GM23338 (cell line): ENCODE measurements at regions not wholly inside any gene's neighbourhood (a gene's known extent, or its start where the extent isn't known, plus 50 kb on each side); places are given as distances from the start of the nearest gene placed in this dataset.

ENCODE experiments used
- ATAC-seq: fragments of 200-7000 bp; cut with Tn5 transposase; 3 replicates; pipeline ENCODE4 v1.9.1; 2020
- DNase-seq: peaks from one replicate; pipeline ENCODE4 v3.0.0-alpha.2; 2015; ENCODE audit warnings: low spot score
- H2AFZ ChIP-seq: fragments of 200-600 bp; sonication (generic); 2 replicates; pipeline ENCODE4 v1.8.0; 2016; ENCODE audit warnings: antibody characterized with exemption, mild to moderate bottlenecking, moderate library complexity
- H3F3A ChIP-seq: fragments of 200-600 bp; sonication (generic); replicated peaks from 2 replicates; pipeline ENCODE4 v1.8.0; 2017; ENCODE audit warnings: antibody characterized with exemption, mixed run types, low read depth
- H3K27ac ChIP-seq: fragments of 200-600 bp; sonication (generic); 2 replicates; pipeline ENCODE4 v1.6.1; 2016; ENCODE audit warnings: low read depth
- H3K27me3 ChIP-seq: fragments of 200-600 bp; sonication (generic); 2 replicates; pipeline ENCODE4 v1.8.0; 2016; ENCODE audit warnings: mild to moderate bottlenecking, mixed run types, moderate library complexity; ENCODE audit not compliant: insufficient read depth
- H3K36me3 ChIP-seq: fragments of 200-600 bp; sonication (generic); 2 replicates; pipeline ENCODE4 v1.8.0; 2016; ENCODE audit warnings: mild to moderate bottlenecking; ENCODE audit not compliant: insufficient read depth
- H3K4me1 ChIP-seq: fragments of 200-600 bp; sonication (generic); 2 replicates; pipeline ENCODE4 v1.8.0; 2016; ENCODE audit warnings: mild to moderate bottlenecking, moderate library complexity; ENCODE audit not compliant: insufficient read depth
- H3K4me2 ChIP-seq: fragments of 200-600 bp; sonication (generic); 2 replicates; pipeline ENCODE4 v1.7.1; 2017; ENCODE audit warnings: mixed run types
- H3K4me3 ChIP-seq: fragments of 200-600 bp; sonication (generic); 2 replicates; pipeline ENCODE4 v1.6.1; 2016; ENCODE audit warnings: mixed run types
- H3K79me2 ChIP-seq: fragments of 200-600 bp; sonication (generic); replicated peaks from 2 replicates; pipeline ENCODE4 v1.8.0; 2017; ENCODE audit warnings: mild to moderate bottlenecking; ENCODE audit not compliant: insufficient read depth
- H3K9me2 ChIP-seq: fragments of 200-600 bp; sonication (generic); 2 replicates; pipeline ENCODE4 v1.8.0; 2017; ENCODE audit not compliant: insufficient read depth
- H4K20me1 ChIP-seq: fragments of 200-600 bp; sonication (generic); replicated peaks from 2 replicates; pipeline ENCODE4 v1.8.0; 2017; ENCODE audit warnings: mild to moderate bottlenecking; ENCODE audit not compliant: insufficient read depth
- H3K27ac Mint-ChIP-seq: 2 replicates; pipeline ENCODE4 v1.8.0; 2020; ENCODE audit warnings: inconsistent platforms, mild to moderate bottlenecking, moderate library complexity, mixed read lengths
- H3K27me3 Mint-ChIP-seq: 3 replicates; pipeline ENCODE4 v1.8.0; 2022; ENCODE audit warnings: low read depth, mild to moderate bottlenecking, moderate library complexity, mixed read lengths, inconsistent platforms; ENCODE audit not compliant: insufficient read depth, poor library complexity
- H3K36me3 Mint-ChIP-seq: 3 replicates; pipeline ENCODE4 v1.8.0; 2021; ENCODE audit warnings: low read depth, mild to moderate bottlenecking, inconsistent platforms, moderate library complexity, mixed read lengths
- H3K4me1 Mint-ChIP-seq: 3 replicates; pipeline ENCODE4 v1.8.0; 2020; ENCODE audit warnings: mild to moderate bottlenecking, inconsistent platforms, mixed read lengths
- H3K4me3 Mint-ChIP-seq: 3 replicates; pipeline ENCODE4 v1.8.0; 2021; ENCODE audit warnings: moderate library complexity, mild to moderate bottlenecking, inconsistent platforms, mixed read lengths
- H3K9me3 Mint-ChIP-seq: 3 replicates; pipeline ENCODE4 v1.8.0; 2020; ENCODE audit warnings: moderate library complexity, mild to moderate bottlenecking, inconsistent platforms, mixed read lengths
- CREB1 ChIP-seq: fragments of 250-450 bp; sonication (Bioruptor Pico); IDR thresholded peaks from 2 replicates; pipeline ENCODE4 v1.5.0; 2020; ENCODE audit warnings: low read depth, mild to moderate bottlenecking, moderate library complexity
- JUNB ChIP-seq: IDR thresholded peaks from one replicate; pipeline ENCODE4 v1.6.1; 2016; ENCODE audit warnings: antibody characterized with exemption; ENCODE audit not compliant: unreplicated experiment
- NANOG ChIP-seq: IDR thresholded peaks from 2 replicates; pipeline ENCODE4 v1.6.1; 2016; ENCODE audit warnings: antibody characterized with exemption, borderline replicate concordance
- POLR2AphosphoS5 ChIP-seq: IDR thresholded peaks from 2 replicates; pipeline ENCODE4 v1.6.1; 2016; ENCODE audit warnings: antibody characterized with exemption, low read depth
- STAT1 ChIP-seq: IDR thresholded peaks from one replicate; pipeline ENCODE4 v1.6.1; 2016; ENCODE audit warnings: antibody characterized with exemption; ENCODE audit not compliant: unreplicated experiment
- ZNF331 ChIP-seq: fragments of 250-450 bp; sonication (Bioruptor Pico); IDR thresholded peaks from 2 replicates; pipeline ENCODE4 v1.5.0; 2020; ENCODE audit warnings: low read depth, mild to moderate bottlenecking, moderate library complexity
- TF ChIP-seq, protein P1 (sequence below), 2 experiments: fragments of 200-600 bp in 1 of 2; sonication (generic) in 1 of 2; conservative IDR thresholded peaks; 2 replicates each; pipeline versions ENCODE4 v1.5.1 to v1.6.1; 2016 to 2017; ENCODE audit warnings: antibody characterized with exemption in 2 of 2, low read depth in 2 of 2, mild to moderate bottlenecking in 2 of 2, moderate library complexity in 1 of 2
- TF ChIP-seq, protein P2 (sequence below): IDR thresholded peaks from one replicate; pipeline ENCODE4 v1.6.1; 2018; ENCODE audit warnings: antibody characterized with exemption; ENCODE audit not compliant: unreplicated experiment
- TF ChIP-seq, protein P3 (sequence below): IDR thresholded peaks from 2 replicates; pipeline ENCODE4 v1.6.1; 2016; ENCODE audit warnings: antibody characterized with exemption
- TF ChIP-seq, protein P4 (sequence below): fragments of 250-450 bp; sonication (Bioruptor Pico); IDR thresholded peaks from 2 replicates; pipeline ENCODE4 v1.5.0; 2020; ENCODE audit warnings: mild to moderate bottlenecking, moderate library complexity

DNA sequence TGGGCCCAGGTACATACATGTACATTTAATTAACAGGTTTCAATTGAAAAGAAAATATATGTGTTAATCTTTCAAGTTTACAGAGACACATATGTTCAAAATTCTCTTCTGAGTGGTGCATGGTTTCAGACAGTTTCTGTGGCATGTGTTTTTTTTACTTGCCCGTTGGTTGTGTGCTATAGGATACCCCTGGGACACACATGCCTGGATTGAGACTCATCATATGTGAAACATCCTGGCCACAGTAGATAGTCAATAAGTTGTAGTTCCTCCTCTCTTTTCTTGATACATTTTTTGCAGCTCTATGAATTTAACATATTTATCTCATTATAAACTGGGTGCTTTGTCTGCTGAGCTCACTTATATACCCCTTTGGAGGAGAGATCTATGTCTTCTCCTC, 207.8 kb upstream of the CTBP2 start:
- H3K79me2 ChIP-seq = no peaks in the 10 kb centered on the region
- H3F3A ChIP-seq = no peaks in the 10 kb centered on the region
- no peak overlapping the region for H3K27ac ChIP-seq
- no peak overlapping the region for H3K4me2 ChIP-seq
- H3K36me3 ChIP-seq = no peaks in the 10 kb centered on the region
- Mint-ChIP-seq H3K27ac (no peak overlapping the region), H3K27me3 (peaks cover 10% of the 10 kb centered on the region), H3K4me1 (peaks cover 8% of the 10 kb centered on the region), H3K9me3 (peaks cover 4% of the 10 kb centered on the region; the same call in 1 of the 3 replicates), H3K4me3 (no peak overlapping the region), H3K36me3 (no peaks in the 10 kb centered on the region)
- H4K20me1 ChIP-seq = no peaks in the 10 kb centered on the region
- no peak overlapping the region for H2AFZ ChIP-seq
- ATAC-seq (no peak), DNase-seq (no peak)
- H3K27me3 ChIP-seq = peaks cover 6% of the 10 kb centered on the region; the same call in 1 of the 2 replicates
- peaks cover 5% of the 10 kb centered on the region; the same call in 1 of the 2 replicates for H3K4me1 ChIP-seq
- H3K4me3 ChIP-seq = no peak overlapping the region
- H3K9me2 ChIP-seq = no peaks in the 10 kb centered on the region
- TF ChIP-seq NANOG (no peak), ZNF331 (CRISPR knock-in tag) (no peak), POLR2AphosphoS5 (no peak), JUNB (no peak), CREB1 (CRISPR knock-in tag) (no peak), STAT1 (no peak)
- TF ChIP-seq, protein P1, sequence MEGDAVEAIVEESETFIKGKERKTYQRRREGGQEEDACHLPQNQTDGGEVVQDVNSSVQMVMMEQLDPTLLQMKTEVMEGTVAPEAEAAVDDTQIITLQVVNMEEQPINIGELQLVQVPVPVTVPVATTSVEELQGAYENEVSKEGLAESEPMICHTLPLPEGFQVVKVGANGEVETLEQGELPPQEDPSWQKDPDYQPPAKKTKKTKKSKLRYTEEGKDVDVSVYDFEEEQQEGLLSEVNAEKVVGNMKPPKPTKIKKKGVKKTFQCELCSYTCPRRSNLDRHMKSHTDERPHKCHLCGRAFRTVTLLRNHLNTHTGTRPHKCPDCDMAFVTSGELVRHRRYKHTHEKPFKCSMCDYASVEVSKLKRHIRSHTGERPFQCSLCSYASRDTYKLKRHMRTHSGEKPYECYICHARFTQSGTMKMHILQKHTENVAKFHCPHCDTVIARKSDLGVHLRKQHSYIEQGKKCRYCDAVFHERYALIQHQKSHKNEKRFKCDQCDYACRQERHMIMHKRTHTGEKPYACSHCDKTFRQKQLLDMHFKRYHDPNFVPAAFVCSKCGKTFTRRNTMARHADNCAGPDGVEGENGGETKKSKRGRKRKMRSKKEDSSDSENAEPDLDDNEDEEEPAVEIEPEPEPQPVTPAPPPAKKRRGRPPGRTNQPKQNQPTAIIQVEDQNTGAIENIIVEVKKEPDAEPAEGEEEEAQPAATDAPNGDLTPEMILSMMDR (conservative IDR thresholded peaks at IDR 0.05; ENCODE audit: low read depth in 2 of 2) = no peak
- TF ChIP-seq, protein P2, sequence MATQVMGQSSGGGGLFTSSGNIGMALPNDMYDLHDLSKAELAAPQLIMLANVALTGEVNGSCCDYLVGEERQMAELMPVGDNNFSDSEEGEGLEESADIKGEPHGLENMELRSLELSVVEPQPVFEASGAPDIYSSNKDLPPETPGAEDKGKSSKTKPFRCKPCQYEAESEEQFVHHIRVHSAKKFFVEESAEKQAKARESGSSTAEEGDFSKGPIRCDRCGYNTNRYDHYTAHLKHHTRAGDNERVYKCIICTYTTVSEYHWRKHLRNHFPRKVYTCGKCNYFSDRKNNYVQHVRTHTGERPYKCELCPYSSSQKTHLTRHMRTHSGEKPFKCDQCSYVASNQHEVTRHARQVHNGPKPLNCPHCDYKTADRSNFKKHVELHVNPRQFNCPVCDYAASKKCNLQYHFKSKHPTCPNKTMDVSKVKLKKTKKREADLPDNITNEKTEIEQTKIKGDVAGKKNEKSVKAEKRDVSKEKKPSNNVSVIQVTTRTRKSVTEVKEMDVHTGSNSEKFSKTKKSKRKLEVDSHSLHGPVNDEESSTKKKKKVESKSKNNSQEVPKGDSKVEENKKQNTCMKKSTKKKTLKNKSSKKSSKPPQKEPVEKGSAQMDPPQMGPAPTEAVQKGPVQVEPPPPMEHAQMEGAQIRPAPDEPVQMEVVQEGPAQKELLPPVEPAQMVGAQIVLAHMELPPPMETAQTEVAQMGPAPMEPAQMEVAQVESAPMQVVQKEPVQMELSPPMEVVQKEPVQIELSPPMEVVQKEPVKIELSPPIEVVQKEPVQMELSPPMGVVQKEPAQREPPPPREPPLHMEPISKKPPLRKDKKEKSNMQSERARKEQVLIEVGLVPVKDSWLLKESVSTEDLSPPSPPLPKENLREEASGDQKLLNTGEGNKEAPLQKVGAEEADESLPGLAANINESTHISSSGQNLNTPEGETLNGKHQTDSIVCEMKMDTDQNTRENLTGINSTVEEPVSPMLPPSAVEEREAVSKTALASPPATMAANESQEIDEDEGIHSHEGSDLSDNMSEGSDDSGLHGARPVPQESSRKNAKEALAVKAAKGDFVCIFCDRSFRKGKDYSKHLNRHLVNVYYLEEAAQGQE = no peak
- TF ChIP-seq, protein P3, sequence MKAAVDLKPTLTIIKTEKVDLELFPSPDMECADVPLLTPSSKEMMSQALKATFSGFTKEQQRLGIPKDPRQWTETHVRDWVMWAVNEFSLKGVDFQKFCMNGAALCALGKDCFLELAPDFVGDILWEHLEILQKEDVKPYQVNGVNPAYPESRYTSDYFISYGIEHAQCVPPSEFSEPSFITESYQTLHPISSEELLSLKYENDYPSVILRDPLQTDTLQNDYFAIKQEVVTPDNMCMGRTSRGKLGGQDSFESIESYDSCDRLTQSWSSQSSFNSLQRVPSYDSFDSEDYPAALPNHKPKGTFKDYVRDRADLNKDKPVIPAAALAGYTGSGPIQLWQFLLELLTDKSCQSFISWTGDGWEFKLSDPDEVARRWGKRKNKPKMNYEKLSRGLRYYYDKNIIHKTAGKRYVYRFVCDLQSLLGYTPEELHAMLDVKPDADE = no peak
- TF ChIP-seq, protein P4, sequence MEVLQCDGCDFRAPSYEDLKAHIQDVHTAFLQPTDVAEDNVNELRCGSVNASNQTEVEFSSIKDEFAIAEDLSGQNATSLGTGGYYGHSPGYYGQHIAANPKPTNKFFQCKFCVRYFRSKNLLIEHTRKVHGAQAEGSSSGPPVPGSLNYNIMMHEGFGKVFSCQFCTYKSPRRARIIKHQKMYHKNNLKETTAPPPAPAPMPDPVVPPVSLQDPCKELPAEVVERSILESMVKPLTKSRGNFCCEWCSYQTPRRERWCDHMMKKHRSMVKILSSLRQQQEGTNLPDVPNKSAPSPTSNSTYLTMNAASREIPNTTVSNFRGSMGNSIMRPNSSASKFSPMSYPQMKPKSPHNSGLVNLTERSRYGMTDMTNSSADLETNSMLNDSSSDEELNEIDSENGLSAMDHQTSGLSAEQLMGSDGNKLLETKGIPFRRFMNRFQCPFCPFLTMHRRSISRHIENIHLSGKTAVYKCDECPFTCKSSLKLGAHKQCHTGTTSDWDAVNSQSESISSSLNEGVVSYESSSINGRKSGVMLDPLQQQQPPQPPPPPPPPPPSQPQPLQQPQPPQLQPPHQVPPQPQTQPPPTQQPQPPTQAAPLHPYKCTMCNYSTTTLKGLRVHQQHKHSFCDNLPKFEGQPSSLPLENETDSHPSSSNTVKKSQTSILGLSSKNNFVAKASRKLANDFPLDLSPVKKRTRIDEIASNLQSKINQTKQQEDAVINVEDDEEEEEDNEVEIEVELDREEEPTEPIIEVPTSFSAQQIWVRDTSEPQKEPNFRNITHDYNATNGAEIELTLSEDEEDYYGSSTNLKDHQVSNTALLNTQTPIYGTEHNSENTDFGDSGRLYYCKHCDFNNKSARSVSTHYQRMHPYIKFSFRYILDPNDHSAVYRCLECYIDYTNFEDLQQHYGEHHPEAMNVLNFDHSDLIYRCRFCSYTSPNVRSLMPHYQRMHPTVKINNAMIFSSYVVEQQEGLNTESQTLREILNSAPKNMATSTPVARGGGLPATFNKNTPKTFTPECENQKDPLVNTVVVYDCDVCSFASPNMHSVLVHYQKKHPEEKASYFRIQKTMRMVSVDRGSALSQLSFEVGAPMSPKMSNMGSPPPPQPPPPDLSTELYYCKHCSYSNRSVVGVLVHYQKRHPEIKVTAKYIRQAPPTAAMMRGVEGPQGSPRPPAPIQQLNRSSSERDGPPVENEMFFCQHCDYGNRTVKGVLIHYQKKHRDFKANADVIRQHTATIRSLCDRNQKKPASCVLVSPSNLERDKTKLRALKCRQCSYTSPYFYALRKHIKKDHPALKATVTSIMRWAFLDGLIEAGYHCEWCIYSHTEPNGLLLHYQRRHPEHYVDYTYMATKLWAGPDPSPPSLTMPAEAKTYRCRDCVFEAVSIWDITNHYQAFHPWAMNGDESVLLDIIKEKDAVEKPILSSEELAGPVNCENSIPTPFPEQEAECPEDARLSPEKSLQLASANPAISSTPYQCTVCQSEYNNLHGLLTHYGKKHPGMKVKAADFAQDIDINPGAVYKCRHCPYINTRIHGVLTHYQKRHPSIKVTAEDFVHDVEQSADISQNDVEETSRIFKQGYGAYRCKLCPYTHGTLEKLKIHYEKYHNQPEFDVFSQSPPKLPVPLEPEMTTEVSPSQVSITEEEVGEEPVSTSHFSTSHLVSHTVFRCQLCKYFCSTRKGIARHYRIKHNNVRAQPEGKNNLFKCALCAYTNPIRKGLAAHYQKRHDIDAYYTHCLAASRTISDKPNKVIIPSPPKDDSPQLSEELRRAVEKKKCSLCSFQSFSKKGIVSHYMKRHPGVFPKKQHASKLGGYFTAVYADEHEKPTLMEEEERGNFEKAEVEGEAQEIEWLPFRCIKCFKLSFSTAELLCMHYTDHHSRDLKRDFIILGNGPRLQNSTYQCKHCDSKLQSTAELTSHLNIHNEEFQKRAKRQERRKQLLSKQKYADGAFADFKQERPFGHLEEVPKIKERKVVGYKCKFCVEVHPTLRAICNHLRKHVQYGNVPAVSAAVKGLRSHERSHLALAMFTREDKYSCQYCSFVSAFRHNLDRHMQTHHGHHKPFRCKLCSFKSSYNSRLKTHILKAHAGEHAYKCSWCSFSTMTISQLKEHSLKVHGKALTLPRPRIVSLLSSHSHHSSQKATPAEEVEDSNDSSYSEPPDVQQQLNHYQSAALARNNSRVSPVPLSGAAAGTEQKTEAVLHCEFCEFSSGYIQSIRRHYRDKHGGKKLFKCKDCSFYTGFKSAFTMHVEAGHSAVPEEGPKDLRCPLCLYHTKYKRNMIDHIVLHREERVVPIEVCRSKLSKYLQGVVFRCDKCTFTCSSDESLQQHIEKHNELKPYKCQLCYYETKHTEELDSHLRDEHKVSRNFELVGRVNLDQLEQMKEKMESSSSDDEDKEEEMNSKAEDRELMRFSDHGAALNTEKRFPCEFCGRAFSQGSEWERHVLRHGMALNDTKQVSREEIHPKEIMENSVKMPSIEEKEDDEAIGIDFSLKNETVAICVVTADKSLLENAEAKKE (CRISPR knock-in tag) = no peak
